H9 (cell line): ENCODE measurements at regions not wholly inside any gene's neighbourhood (a gene's known extent, or its start where the extent isn't known, plus 50 kb on each side); places are given as distances from the start of the nearest gene placed in this dataset.

Source experiments
- DNase-seq: peaks from one replicate; pipeline ENCODE4 v3.0.0-alpha.2; 2017
- H2AFZ ChIP-seq: one replicate; pipeline ENCODE4 v1.6.1; 2013; ENCODE audit warnings: mild to moderate bottlenecking, low read length, control low read depth, moderate library complexity
- H2AK5ac ChIP-seq: 2 replicates; pipeline ENCODE4 v1.6.1; 2013; ENCODE audit warnings: low read length, control low read depth, mixed read lengths; ENCODE audit not compliant: insufficient read length
- H2BK120ac ChIP-seq: one replicate; pipeline ENCODE4 v1.6.1; 2013; ENCODE audit warnings: low read depth, mild to moderate bottlenecking, low read length, control low read depth, inconsistent platforms; ENCODE audit not compliant: poor library complexity, severe bottlenecking
- H2BK12ac ChIP-seq: 2 replicates; pipeline ENCODE4 v1.6.1; 2013; ENCODE audit warnings: low read length, control low read depth, mixed read lengths, low read depth; ENCODE audit not compliant: insufficient read length
- H2BK15ac ChIP-seq: 2 replicates; pipeline ENCODE4 v1.6.1; 2013; ENCODE audit warnings: low read depth, low read length, control low read depth
- H2BK20ac ChIP-seq: one replicate; pipeline ENCODE4 v1.6.1; 2013; ENCODE audit warnings: low read depth, mild to moderate bottlenecking, low read length, control low read depth, inconsistent platforms; ENCODE audit not compliant: poor library complexity, severe bottlenecking
- H2BK5ac ChIP-seq: 2 replicates; pipeline ENCODE4 v1.6.1; 2013; ENCODE audit warnings: low read length, control low read depth, mixed read lengths; ENCODE audit not compliant: insufficient read length
- H3K14ac ChIP-seq: 2 replicates; pipeline ENCODE4 v1.6.1; 2013; ENCODE audit warnings: low read length, control low read depth; ENCODE audit not compliant: insufficient read depth
- H3K18ac ChIP-seq: 2 replicates; pipeline ENCODE4 v1.6.1; 2013; ENCODE audit warnings: low read depth, mild to moderate bottlenecking, mixed read lengths, low read length, control low read depth; ENCODE audit not compliant: insufficient read length
- H3K23ac ChIP-seq: 2 replicates; pipeline ENCODE4 v1.6.1; 2013; ENCODE audit warnings: low read length, control low read depth, mixed read lengths, low read depth; ENCODE audit not compliant: insufficient read length
- H3K23me2 ChIP-seq: 2 replicates; pipeline ENCODE4 v1.6.1; 2013; ENCODE audit warnings: low read depth, mild to moderate bottlenecking, mixed read lengths, low read length, control low read depth; ENCODE audit not compliant: insufficient read length, poor library complexity, severe bottlenecking
- H3K27ac ChIP-seq: 2 replicates; pipeline ENCODE4 v1.5.1; 2013; ENCODE audit warnings: low read length, control low read depth, mixed read lengths, low read depth; ENCODE audit not compliant: insufficient read length
- H3K27me3 ChIP-seq: 2 replicates; pipeline ENCODE4 v1.6.1; 2013; ENCODE audit warnings: low read length, control low read depth, inconsistent platforms; ENCODE audit not compliant: insufficient read depth
- H3K4ac ChIP-seq: 2 replicates; pipeline ENCODE4 v1.6.1; 2013; ENCODE audit warnings: low read depth, mild to moderate bottlenecking, control low read depth, inconsistent platforms, low read length, moderate library complexity
- H3K4me1 ChIP-seq: 2 replicates; pipeline ENCODE4 v1.6.1; 2013; ENCODE audit warnings: low read length, control low read depth, inconsistent platforms; ENCODE audit not compliant: insufficient read depth
- H3K4me2 ChIP-seq: 2 replicates; pipeline ENCODE4 v1.6.1; 2013; ENCODE audit warnings: low read length, control low read depth, mixed read lengths; ENCODE audit not compliant: insufficient read length, insufficient read depth
- H3K56ac ChIP-seq: 2 replicates; pipeline ENCODE4 v1.6.1; 2013; ENCODE audit warnings: low read depth, mild to moderate bottlenecking, mixed read lengths, low read length, control low read depth; ENCODE audit not compliant: insufficient read length
- H3K79me1 ChIP-seq: 2 replicates; pipeline ENCODE4 v1.6.1; 2013; ENCODE audit warnings: low read depth, mild to moderate bottlenecking, moderate library complexity, low read length, control low read depth, inconsistent platforms; ENCODE audit not compliant: insufficient read depth, poor library complexity, severe bottlenecking
- H3K79me2 ChIP-seq: 2 replicates; pipeline ENCODE4 v1.6.1; 2013; ENCODE audit warnings: low read length, control low read depth, inconsistent platforms; ENCODE audit not compliant: insufficient read depth
- H3K9ac ChIP-seq: 2 replicates; pipeline ENCODE4 v1.6.1; 2013; ENCODE audit warnings: low read length, control low read depth, mixed read lengths; ENCODE audit not compliant: insufficient read length; ENCODE audit errors: extremely low read depth
- H3K9me3 ChIP-seq: one replicate; pipeline ENCODE4 v1.6.1; 2013; ENCODE audit warnings: low read depth, low read length, inconsistent platforms; ENCODE audit not compliant: control insufficient read depth
- H3T11ph ChIP-seq: one replicate; pipeline ENCODE4 v1.6.1; 2013; ENCODE audit warnings: mild to moderate bottlenecking, low read length, control low read depth, inconsistent platforms
- H4K20me1 ChIP-seq: one replicate; pipeline ENCODE4 v1.6.1; 2013; ENCODE audit not compliant: control insufficient read depth, insufficient read length, insufficient read depth
- H4K5ac ChIP-seq: 2 replicates; pipeline ENCODE4 v1.6.1; 2013; ENCODE audit warnings: low read depth, mild to moderate bottlenecking, mixed read lengths, low read length, control low read depth; ENCODE audit not compliant: insufficient read length
- H4K8ac ChIP-seq: replicated peaks from 2 replicates; pipeline ENCODE4 v1.6.1; 2013; ENCODE audit warnings: low read length, control low read depth, mixed read lengths, low read depth; ENCODE audit not compliant: insufficient read length
- H4K91ac ChIP-seq: 2 replicates; pipeline ENCODE4 v1.6.1; 2013; ENCODE audit warnings: low read depth, mild to moderate bottlenecking, moderate library complexity, mixed read lengths, low read length, control low read depth; ENCODE audit not compliant: insufficient read length
- H3K27ac Mint-ChIP-seq, 3 experiments: 2 replicates in 2 of 3; 3 replicates in 1 of 3; pipeline ENCODE4 v1.8.0; 2020 to 2021; ENCODE audit warnings: mixed read lengths in 3 of 3, mild to moderate bottlenecking in 1 of 3, moderate library complexity in 1 of 3
- H3K27me3 Mint-ChIP-seq: 2 replicates; pipeline ENCODE4 v1.8.0; 2021; ENCODE audit warnings: low read depth, mild to moderate bottlenecking, moderate library complexity, mixed read lengths
- H3K36me3 Mint-ChIP-seq, 3 experiments: 2 replicates in 2 of 3; 3 replicates in 1 of 3; pipeline ENCODE4 v1.8.0; 2020 to 2021; ENCODE audit warnings: low read depth in 3 of 3, mixed read lengths in 3 of 3; ENCODE audit not compliant: insufficient read depth in 1 of 3
- H3K4me1 Mint-ChIP-seq, 2 experiments: 2 replicates each; pipeline ENCODE4 v1.8.0; 2020; ENCODE audit warnings: mixed read lengths in 2 of 2
- H3K4me3 Mint-ChIP-seq, 2 experiments: 2 replicates in 1 of 2; 3 replicates in 1 of 2; pipeline ENCODE4 v1.8.0; 2020 to 2021; ENCODE audit warnings: mild to moderate bottlenecking in 2 of 2, mixed read lengths in 2 of 2, moderate library complexity in 1 of 2
- H3K9me3 Mint-ChIP-seq, 2 experiments: 2 replicates in 1 of 2; 3 replicates in 1 of 2; pipeline ENCODE4 v1.8.0; 2020; ENCODE audit warnings: mild to moderate bottlenecking in 2 of 2, mixed read lengths in 2 of 2, moderate library complexity in 1 of 2
- WGBS: extraction: QIAGEN DNeasy Blood & Tissue Kit; methylation state at CpG from one replicate; pipeline ENCODE4 v1.1.7; 2013; ENCODE audit warnings: missing lambda C conversion rate, low lambda C conversion rate, mixed read lengths; ENCODE audit not compliant: insufficient read length; ENCODE audit errors: extremely low coverage; 5-methylcytosine and 5-hydroxymethylcytosine counted together
- TF ChIP-seq, protein P1 (sequence below): fragments of 200-600 bp; sonication (generic); conservative IDR thresholded peaks from 3 replicates; pipeline ENCODE4 v1.8.0; 2021; ENCODE audit warnings: antibody characterized with exemption, mild to moderate bottlenecking

DNA sequence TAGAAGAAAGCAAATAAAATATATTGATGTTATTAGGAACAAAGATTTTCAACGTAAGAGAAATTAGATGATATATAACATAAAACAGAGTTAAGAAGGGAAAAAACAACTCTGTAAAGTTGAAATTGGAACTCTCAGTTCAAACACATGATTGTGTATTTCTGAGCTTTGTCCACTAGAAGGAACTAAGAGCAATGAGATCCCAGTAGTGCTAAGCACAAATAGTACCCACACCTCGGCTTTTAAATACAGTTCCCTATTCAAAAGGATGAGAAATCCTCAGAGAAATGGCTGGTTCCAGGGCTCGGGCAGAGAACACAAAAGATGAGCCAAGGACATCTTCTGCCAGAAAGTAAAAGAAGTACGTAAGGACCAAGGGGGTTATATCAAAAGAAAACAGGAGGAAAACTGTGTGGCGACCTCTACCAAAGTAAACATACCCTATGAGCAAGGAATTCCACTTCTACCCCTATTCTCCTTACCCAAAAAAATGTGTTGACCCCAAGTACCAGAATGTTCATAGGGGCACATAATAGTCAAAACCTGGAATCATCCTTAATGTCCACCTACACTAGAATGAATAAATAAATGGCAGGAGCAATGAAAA is 96.6 kb downstream of the SPTSSA start:
- TF ChIP-seq, protein P1, sequence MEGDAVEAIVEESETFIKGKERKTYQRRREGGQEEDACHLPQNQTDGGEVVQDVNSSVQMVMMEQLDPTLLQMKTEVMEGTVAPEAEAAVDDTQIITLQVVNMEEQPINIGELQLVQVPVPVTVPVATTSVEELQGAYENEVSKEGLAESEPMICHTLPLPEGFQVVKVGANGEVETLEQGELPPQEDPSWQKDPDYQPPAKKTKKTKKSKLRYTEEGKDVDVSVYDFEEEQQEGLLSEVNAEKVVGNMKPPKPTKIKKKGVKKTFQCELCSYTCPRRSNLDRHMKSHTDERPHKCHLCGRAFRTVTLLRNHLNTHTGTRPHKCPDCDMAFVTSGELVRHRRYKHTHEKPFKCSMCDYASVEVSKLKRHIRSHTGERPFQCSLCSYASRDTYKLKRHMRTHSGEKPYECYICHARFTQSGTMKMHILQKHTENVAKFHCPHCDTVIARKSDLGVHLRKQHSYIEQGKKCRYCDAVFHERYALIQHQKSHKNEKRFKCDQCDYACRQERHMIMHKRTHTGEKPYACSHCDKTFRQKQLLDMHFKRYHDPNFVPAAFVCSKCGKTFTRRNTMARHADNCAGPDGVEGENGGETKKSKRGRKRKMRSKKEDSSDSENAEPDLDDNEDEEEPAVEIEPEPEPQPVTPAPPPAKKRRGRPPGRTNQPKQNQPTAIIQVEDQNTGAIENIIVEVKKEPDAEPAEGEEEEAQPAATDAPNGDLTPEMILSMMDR = peak; percentile 43

More for the DNA sequence above, 96.6 kb downstream of the SPTSSA start:
- no peak overlapping the region for H2BK120ac ChIP-seq
- no peaks in the 10 kb centered on the region for H3K4me1 ChIP-seq
- no peak overlapping the region for H3T11ph ChIP-seq
- no peak overlapping the region for H3K23ac ChIP-seq
- no peak overlapping the region for H4K91ac ChIP-seq
- H2BK5ac ChIP-seq = no peak overlapping the region
- no peak overlapping the region for H3K18ac ChIP-seq
- H3K36me3 Mint-ChIP-seq = no peaks in the 10 kb centered on the region
- H3K56ac ChIP-seq = no peak overlapping the region
- H3K27ac ChIP-seq = no peak overlapping the region
- no peak overlapping the region for H2AK5ac ChIP-seq
- no peak for DNase-seq
- H2BK15ac ChIP-seq = no peak overlapping the region
- no peak overlapping the region for H4K8ac ChIP-seq
- no peak overlapping the region for H2AFZ ChIP-seq
- H4K5ac ChIP-seq = no peak overlapping the region
- peaks cover 2% of the 10 kb centered on the region for H4K20me1 ChIP-seq
- H3K27ac Mint-ChIP-seq = peak overlapping the region in 1 of 3 experiments; percentile 26; a peak in 2 of 7 replicates
- no peak overlapping the region for H3K4me2 ChIP-seq
- no peaks in the 10 kb centered on the region for H3K79me2 ChIP-seq
- H3K9me3 ChIP-seq = no peaks in the 10 kb centered on the region
- no CpG with 5 or more reads among the region's 5 CpGs for whole genome bisulfite sequencing
- H3K23me2 ChIP-seq = no peaks in the 10 kb centered on the region
- H3K4me3 Mint-ChIP-seq = no peak overlapping the region
- H3K9me3 Mint-ChIP-seq = no peaks in the 10 kb centered on the region
- H3K79me1 ChIP-seq = no peaks in the 10 kb centered on the region
- H3K4me1 Mint-ChIP-seq = peaks cover 0 to 3% of the 10 kb centered on the region in 2 experiments; a peak in 2 of 4 replicates
- H3K4ac ChIP-seq = no peak overlapping the region
- no peaks in the 10 kb centered on the region for H3K27me3 Mint-ChIP-seq
- no peak overlapping the region for H3K14ac ChIP-seq
- H2BK12ac ChIP-seq = no peak overlapping the region
- H3K27me3 ChIP-seq = no peaks in the 10 kb centered on the region
- no peak overlapping the region for H3K9ac ChIP-seq
- H2BK20ac ChIP-seq = no peak overlapping the region
